Pons (tissue), 1 donor: ENCODE measurements at regions not wholly inside any gene's neighbourhood (a gene's known extent, or its start where the extent isn't known, plus 50 kb on each side); places are given as distances from the start of the nearest gene placed in this dataset.

ENCODE experiments used
- DNase-seq: peaks from one replicate; pipeline ENCODE4 v3.0.0-alpha.2; 2016; ENCODE audit warnings: low spot score

- no peak for DNase-seq
These were observed 141.3 kb upstream of the UBE2E1 start for GRCh38 chr3:23664459-23664858.

GRCh38 chr3:23665741-23666140 lies 140.0 kb upstream of the UBE2E1 start:
- no peak for DNase-seq

GRCh38 chr3:23666818-23667217 lies 138.9 kb upstream of the UBE2E1 start:
- DNase-seq = no peak

- DNase-seq = no peak
These were observed 138.0 kb upstream of the UBE2E1 start for GRCh38 chr3:23667536-23668429.

GRCh38 chr3:23668430-23668904 lies 137.3 kb upstream of the UBE2E1 start:
- no peak for DNase-seq

- DNase-seq = no peak
These were observed 136.1 kb upstream of the UBE2E1 start for GRCh38 chr3:23669541-23670255.

GRCh38 chr3:23671851-23672589 lies 133.7 kb upstream of the UBE2E1 start:
- DNase-seq = no peak

- no peak for DNase-seq
These were observed 133.1 kb upstream of the UBE2E1 start for GRCh38 chr3:23672628-23673027.

- no peak for DNase-seq
These were observed 130.7 kb upstream of the UBE2E1 start for GRCh38 chr3:23675010-23675409.

- DNase-seq = no peak
These were observed 129.7 kb upstream of the UBE2E1 start for GRCh38 chr3:23676093-23676492.

- no peak for DNase-seq
These were observed 123.1 kb upstream of the UBE2E1 start for GRCh38 chr3:23682646-23683045.

GRCh38 chr3:23685541-23686258 lies 120.1 kb upstream of the UBE2E1 start:
- peak; percentile 76 for DNase-seq

- no peak for DNase-seq
These were observed 119.2 kb upstream of the UBE2E1 start for GRCh38 chr3:23686519-23686918.

GRCh38 chr3:23691357-23691895 lies 114.3 kb upstream of the UBE2E1 start:
- DNase-seq = no peak

- no peak for DNase-seq
These were observed 108.9 kb upstream of the UBE2E1 start for GRCh38 chr3:23696842-23697241.

GRCh38 chr3:23697416-23697815 lies 108.3 kb upstream of the UBE2E1 start:
- DNase-seq = no peak

- DNase-seq = no peak
These were observed 107.0 kb upstream of the UBE2E1 start for GRCh38 chr3:23698652-23699313.

- no peak for DNase-seq
These were observed 105.1 kb upstream of the UBE2E1 start for GRCh38 chr3:23700616-23701015.

GRCh38 chr3:23701716-23702597 lies 103.8 kb upstream of the UBE2E1 start:
- DNase-seq = no peak

- DNase-seq = no peak
These were observed 101.5 kb upstream of the UBE2E1 start for GRCh38 chr3:23704298-23704697.
